Endodermal cell (in vitro differentiated cells): ENCODE measurements at regions not wholly inside any gene's neighbourhood (a gene's known extent, or its start where the extent isn't known, plus 50 kb on each side); places are given as distances from the start of the nearest gene placed in this dataset.
A peak's percentile ranks its signal among the peaks of the same experiment; 100 is the strongest.

Source experiments
- DNase-seq: peaks from one replicate; pipeline ENCODE4 v3.0.0-alpha.2; 2017
- H3K27ac ChIP-seq: 2 replicates; pipeline ENCODE4 v1.5.1; 2013; ENCODE audit warnings: mild to moderate bottlenecking, low read depth, low read length, moderate library complexity
- H3K27me3 ChIP-seq: 2 replicates; pipeline ENCODE4 v1.6.1; 2013; ENCODE audit warnings: mild to moderate bottlenecking, low read length, moderate library complexity; ENCODE audit not compliant: insufficient read depth, control insufficient read depth, poor library complexity, severe bottlenecking
- H3K36me3 ChIP-seq: 2 replicates; pipeline ENCODE4 v1.7.0; 2013; ENCODE audit warnings: mild to moderate bottlenecking, low read length, moderate library complexity; ENCODE audit not compliant: control insufficient read depth, insufficient read depth
- H3K4me1 ChIP-seq: one replicate; pipeline ENCODE4 v1.7.0; 2013; ENCODE audit warnings: low read length; ENCODE audit not compliant: control insufficient read depth, insufficient read depth
- H3K4me3 ChIP-seq: 2 replicates; pipeline ENCODE4 v1.5.1; 2013; ENCODE audit warnings: mild to moderate bottlenecking, low read length, moderate library complexity
- H3K9ac ChIP-seq: 2 replicates; pipeline ENCODE4 v1.6.1; 2013; ENCODE audit warnings: mild to moderate bottlenecking, low read length, moderate library complexity; ENCODE audit not compliant: poor library complexity, severe bottlenecking; ENCODE audit errors: extremely low read depth
- H3K9me3 ChIP-seq: 2 replicates; pipeline ENCODE4 v1.6.1; 2013; ENCODE audit warnings: mild to moderate bottlenecking, low read length, moderate library complexity; ENCODE audit not compliant: control insufficient read depth
- H3K27ac Mint-ChIP-seq: 2 replicates; pipeline ENCODE4 v1.8.0; 2020; ENCODE audit warnings: mixed read lengths
- H3K27me3 Mint-ChIP-seq: 2 replicates; pipeline ENCODE4 v1.8.0; 2021; ENCODE audit warnings: mild to moderate bottlenecking, mixed read lengths; ENCODE audit not compliant: insufficient read depth
- H3K36me3 Mint-ChIP-seq: 2 replicates; pipeline ENCODE4 v1.8.0; 2020; ENCODE audit warnings: low read depth, mixed read lengths
- H3K4me1 Mint-ChIP-seq: 2 replicates; pipeline ENCODE4 v1.8.0; 2020; ENCODE audit warnings: mixed read lengths
- H3K4me3 Mint-ChIP-seq: 2 replicates; pipeline ENCODE4 v1.8.0; 2020; ENCODE audit warnings: mild to moderate bottlenecking, moderate library complexity, mixed read lengths
- H3K9me3 Mint-ChIP-seq: 2 replicates; pipeline ENCODE4 v1.8.0; 2020; ENCODE audit warnings: mild to moderate bottlenecking, mixed read lengths
- CTCF ChIP-seq: fragments of 200-600 bp; sonication (generic); conservative IDR thresholded peaks from 2 replicates; pipeline ENCODE4 v1.5.0; 2021; ENCODE audit warnings: antibody characterized with exemption, mild to moderate bottlenecking
- WGBS, 2 experiments: methylation state at CpG; one replicate each; pipeline versions ENCODE4 v1.1.5 to v1.1.7; 2013; ENCODE audit warnings: missing lambda C conversion rate in 2 of 2, mixed read lengths in 1 of 2; ENCODE audit not compliant: insufficient coverage in 1 of 2, insufficient read length in 1 of 2; 5-methylcytosine and 5-hydroxymethylcytosine counted together

- Mint-ChIP-seq H3K9me3 (no peaks in the 10 kb centered on the region), H3K4me3 (no peak overlapping the region), H3K27ac (no peak overlapping the region), H3K27me3 (peaks cover 26% of the 10 kb centered on the region), H3K4me1 (peaks cover 18% of the 10 kb centered on the region), H3K36me3 (no peaks in the 10 kb centered on the region)
- DNase-seq, result peak; percentile 58
- TF ChIP-seq CTCF, result no peak
- H3K4me3 ChIP-seq, result no peak overlapping the region
- H3K9ac ChIP-seq, result no peak overlapping the region
- no peaks in the 10 kb centered on the region for H3K36me3 ChIP-seq
- H3K27me3 ChIP-seq, result peaks cover 32% of the 10 kb centered on the region
- no peak overlapping the region for H3K27ac ChIP-seq
- no peaks in the 10 kb centered on the region for H3K9me3 ChIP-seq
- H3K4me1 ChIP-seq, result no peaks in the 10 kb centered on the region
- WGBS, 2 experiments, result 56 to 100% methylated on average over 1 to 3 of the region's 3 CpGs
Observed at GRCh38 chr18:70457223-70457622, 168.4 kb downstream of the SOCS6 start.

GRCh38 chr18:70456376-70456775 is 167.5 kb downstream of the SOCS6 start:
- H3K27me3 ChIP-seq, result peaks cover 29% of the 10 kb centered on the region
- no peak for DNase-seq
- Mint-ChIP-seq H3K27ac (no peak overlapping the region), H3K27me3 (peaks cover 33% of the 10 kb centered on the region), H3K4me3 (no peak overlapping the region), H3K36me3 (no peaks in the 10 kb centered on the region), H3K4me1 (peaks cover 26% of the 10 kb centered on the region), H3K9me3 (no peaks in the 10 kb centered on the region)
- H3K4me1 ChIP-seq, result no peaks in the 10 kb centered on the region
- no peaks in the 10 kb centered on the region for H3K9me3 ChIP-seq
- TF ChIP-seq CTCF, result no peak
- 70 to 89% methylated on average over 2 to 5 of the region's 6 CpGs for WGBS, 2 experiments
- H3K4me3 ChIP-seq, result no peak overlapping the region
- H3K9ac ChIP-seq, result no peak overlapping the region
- no peaks in the 10 kb centered on the region for H3K36me3 ChIP-seq
- H3K27ac ChIP-seq, result no peak overlapping the region

- no peak for DNase-seq
- peaks cover 39% of the 10 kb centered on the region for H3K27me3 Mint-ChIP-seq
Observed at GRCh38 chr18:70455731-70456130, 166.9 kb downstream of the SOCS6 start.

More at GRCh38 chr18:70455731-70456130, 166.9 kb downstream of the SOCS6 start:
- no peak overlapping the region for H3K27ac Mint-ChIP-seq
- no peaks in the 10 kb centered on the region for H3K36me3 Mint-ChIP-seq
- Histone ChIP-seq H3K27ac (no peak overlapping the region), H3K9ac (no peak overlapping the region), H3K4me3 (no peak overlapping the region), H3K36me3 (no peaks in the 10 kb centered on the region), H3K4me1 (no peaks in the 10 kb centered on the region), H3K27me3 (peaks cover 32% of the 10 kb centered on the region), H3K9me3 (no peaks in the 10 kb centered on the region)
- TF ChIP-seq CTCF, result no peak
- no peaks in the 10 kb centered on the region for H3K9me3 Mint-ChIP-seq
- H3K4me3 Mint-ChIP-seq, result no peak overlapping the region
- H3K4me1 Mint-ChIP-seq, result peaks cover 26% of the 10 kb centered on the region
- WGBS, 2 experiments, result 90% methylated on average over 2 of the region's 2 CpGs; no CpG with 5 or more reads in 1 of the 2 experiments
